Non-pigmented ciliary epithelial cell (primary cell): ENCODE measurements at regions not wholly inside any gene's neighbourhood (a gene's known extent, or its start where the extent isn't known, plus 50 kb on each side); places are given as distances from the start of the nearest gene placed in this dataset.

ENCODE experiments used
- DNase-seq: peaks from one replicate; pipeline ENCODE4 v3.0.0-alpha.2; 2010; ENCODE audit warnings: low read depth

- no peak for DNase-seq
Measured at GRCh38 chr2:16003809-16004208, 63.5 kb downstream of the MYCN start.

- no peak for DNase-seq
Measured at GRCh38 chr2:16003152-16003551, 62.8 kb downstream of the MYCN start.

GRCh38 chr2:16002575-16002974, 62.2 kb downstream of the MYCN start:
- no peak for DNase-seq

GRCh38 chr2:16002144-16002543, 61.8 kb downstream of the MYCN start:
- DNase-seq: no peak

- DNase-seq: no peak
Measured at GRCh38 chr2:16000642-16001041, 60.3 kb downstream of the MYCN start.

- no peak for DNase-seq
Measured at GRCh38 chr2:15999596-16000469, 59.5 kb downstream of the MYCN start.

- no peak for DNase-seq
Measured at GRCh38 chr2:15997728-15998280, 57.5 kb downstream of the MYCN start.

GRCh38 chr2:15996536-15997423, 56.4 kb downstream of the MYCN start:
- no peak for DNase-seq
